NCI-H345 treated with DMSO at 0.1 percent for 48 hours (cell line): ENCODE measurements at regions not wholly inside any gene's neighbourhood (a gene's known extent, or its start where the extent isn't known, plus 50 kb on each side); places are given as distances from the start of the nearest gene placed in this dataset.

ENCODE experiments used
- DNase-seq: peaks from one replicate; lab custom pipeline; 2025; ENCODE audit not compliant: unreplicated experiment; lab: John Stamatoyannopoulos, UW

- DNase-seq = no peak
These were observed 100.6 kb downstream of the LIPG start for GRCh38 chr18:49662506-49662905.

DNA sequence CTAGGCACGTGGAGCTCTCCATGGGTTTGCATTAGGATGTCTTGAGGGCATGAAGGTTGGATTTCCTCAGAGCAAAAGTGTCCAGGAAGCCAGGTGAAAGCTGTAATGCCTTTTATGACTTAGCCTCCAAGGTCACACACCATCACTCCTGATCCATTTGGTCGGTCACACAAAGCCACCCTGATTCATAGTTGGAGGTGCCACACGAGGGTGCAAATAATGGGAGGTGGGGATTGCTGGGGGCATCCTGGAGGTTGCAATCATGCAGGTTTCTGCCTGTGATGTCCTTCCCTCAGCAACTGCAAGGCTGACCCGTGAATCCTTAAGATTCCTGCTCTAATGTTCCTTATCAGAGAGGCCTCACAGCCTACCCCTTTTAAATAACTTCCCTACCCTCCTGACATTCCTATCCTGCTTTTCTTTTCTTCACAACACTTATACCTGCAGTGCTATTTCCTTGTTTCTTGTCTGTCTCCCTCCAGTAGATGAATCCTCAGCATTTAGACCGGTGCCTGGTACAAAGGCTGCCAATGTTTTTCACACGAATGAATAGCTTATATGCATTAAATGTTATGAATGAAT, 97.1 kb downstream of the LIPG start:
- no peak for DNase-seq

- no peak for DNase-seq
These were observed 94.3 kb downstream of the LIPG start for GRCh38 chr18:49656073-49656692.

- no peak for DNase-seq
These were observed 93.6 kb downstream of the LIPG start for GRCh38 chr18:49655266-49656072.

DNA sequence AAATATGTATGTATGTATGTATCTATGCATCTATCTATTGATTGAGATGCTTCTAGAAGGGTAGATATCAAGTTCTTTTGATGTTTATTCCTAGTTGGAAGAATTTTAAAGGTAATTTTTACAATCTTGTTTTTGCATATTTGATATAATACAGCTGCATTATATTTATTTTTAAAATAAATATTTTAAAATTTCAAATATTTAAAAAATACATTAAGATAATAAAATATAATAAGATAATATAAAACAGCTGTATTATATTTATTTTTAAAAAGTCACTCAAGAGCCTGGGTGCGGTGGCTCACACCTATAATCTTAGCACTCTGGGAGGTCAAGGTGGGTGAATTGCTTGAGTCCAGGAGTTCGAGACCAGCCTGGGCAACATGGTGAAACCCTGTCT, 92.5 kb downstream of the LIPG start:
- DNase-seq = no peak

DNA sequence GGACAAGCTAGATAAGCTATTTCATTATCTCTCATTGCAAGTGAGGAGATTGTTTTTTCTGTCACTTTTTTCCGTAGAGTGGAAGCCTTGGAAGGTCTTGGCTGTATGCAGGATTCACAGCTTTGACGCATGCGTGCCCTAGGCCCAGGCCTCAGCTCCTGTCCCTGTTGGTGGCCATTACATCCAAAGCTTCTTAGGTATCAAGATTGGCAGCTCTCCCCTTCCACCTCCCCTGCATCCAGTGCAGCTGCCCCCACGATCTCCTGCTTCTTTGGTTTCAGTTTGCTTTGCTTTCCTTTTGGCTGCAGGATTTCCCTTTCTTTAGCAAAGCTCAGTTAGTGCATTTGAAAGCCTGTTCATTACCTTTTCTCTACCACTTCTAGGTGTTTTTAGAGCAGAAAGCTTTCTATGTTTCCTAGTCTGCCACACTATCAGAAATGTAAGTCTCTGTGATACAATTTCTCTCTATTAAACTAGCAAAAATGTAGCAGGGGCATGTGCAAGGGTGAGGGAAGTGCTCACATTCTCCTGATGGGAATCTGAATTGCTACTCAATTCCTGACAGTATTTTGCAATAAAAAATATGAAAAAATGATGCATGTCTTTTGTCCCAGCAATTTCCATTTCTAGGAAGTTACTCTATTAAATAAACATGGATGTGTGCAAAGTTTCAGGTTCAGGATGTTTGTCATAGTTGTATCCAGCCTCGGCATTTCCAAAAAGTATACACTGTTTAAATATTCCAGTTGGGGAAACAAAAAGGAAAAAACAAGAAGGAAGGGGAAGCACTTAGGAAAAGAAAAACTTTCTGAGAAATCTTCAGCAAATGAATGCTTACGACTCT, 91.2 kb downstream of the LIPG start:
- no peak for DNase-seq

DNA sequence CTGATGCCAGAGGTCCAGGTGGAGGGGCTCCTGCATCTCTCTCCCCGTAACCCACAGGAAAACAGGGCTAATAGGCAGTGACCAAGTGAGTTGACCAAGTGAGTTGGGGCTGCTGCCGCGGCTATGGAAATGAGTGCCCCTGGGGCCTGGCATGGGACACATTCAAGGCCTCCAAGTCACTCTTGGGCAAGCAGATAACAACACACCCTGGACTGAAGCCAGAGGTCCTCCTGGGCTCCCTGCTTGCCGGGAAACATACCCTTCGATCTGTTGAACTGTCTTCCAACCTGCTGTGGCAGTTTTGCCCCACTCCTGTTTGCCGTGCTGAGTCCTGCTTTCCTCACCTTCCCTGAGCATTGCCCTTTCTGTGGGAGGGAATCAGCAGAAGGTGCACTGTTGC, 89.2 kb downstream of the LIPG start:
- DNase-seq = no peak

- DNase-seq = no peak
These were observed 88.6 kb downstream of the LIPG start for GRCh38 chr18:49650426-49650891.

- no peak for DNase-seq
These were observed 87.0 kb downstream of the LIPG start for GRCh38 chr18:49648811-49649210.
